Stimulated activated memory B cell treated with anti-CD40 and anti-IgM and Interleukin-4, amounts not matched to agents 10 μg/mL and 1 μg/mL and 100 μg/mL, for 72 hours (primary cell): ENCODE measurements at regions not wholly inside any gene's neighbourhood (a gene's known extent, or its start where the extent isn't known, plus 50 kb on each side); places are given as distances from the start of the nearest gene placed in this dataset.

Experiments
- ATAC-seq: fragments of 150-1000 bp; cut with Tn5 transposase; 2 replicates; pipeline ENCODE4 v1.10.0; 2021
- H3K27ac Mint-ChIP-seq: one replicate; pipeline ENCODE4 v1.8.0; 2022; ENCODE audit warnings: mild to moderate bottlenecking, mixed read lengths
- H3K27me3 Mint-ChIP-seq: one replicate; pipeline ENCODE4 v1.8.0; 2022; ENCODE audit warnings: mixed read lengths
- H3K36me3 Mint-ChIP-seq: one replicate; pipeline ENCODE4 v1.8.0; 2022; ENCODE audit warnings: mixed read lengths
- H3K4me1 Mint-ChIP-seq: one replicate; pipeline ENCODE4 v1.8.0; 2022; ENCODE audit warnings: mixed read lengths
- H3K4me3 Mint-ChIP-seq: one replicate; pipeline ENCODE4 v1.8.0; 2022; ENCODE audit warnings: mild to moderate bottlenecking, moderate library complexity, mixed read lengths
- H3K9me3 Mint-ChIP-seq: one replicate; pipeline ENCODE4 v1.8.0; 2022; ENCODE audit warnings: mixed read lengths

DNA sequence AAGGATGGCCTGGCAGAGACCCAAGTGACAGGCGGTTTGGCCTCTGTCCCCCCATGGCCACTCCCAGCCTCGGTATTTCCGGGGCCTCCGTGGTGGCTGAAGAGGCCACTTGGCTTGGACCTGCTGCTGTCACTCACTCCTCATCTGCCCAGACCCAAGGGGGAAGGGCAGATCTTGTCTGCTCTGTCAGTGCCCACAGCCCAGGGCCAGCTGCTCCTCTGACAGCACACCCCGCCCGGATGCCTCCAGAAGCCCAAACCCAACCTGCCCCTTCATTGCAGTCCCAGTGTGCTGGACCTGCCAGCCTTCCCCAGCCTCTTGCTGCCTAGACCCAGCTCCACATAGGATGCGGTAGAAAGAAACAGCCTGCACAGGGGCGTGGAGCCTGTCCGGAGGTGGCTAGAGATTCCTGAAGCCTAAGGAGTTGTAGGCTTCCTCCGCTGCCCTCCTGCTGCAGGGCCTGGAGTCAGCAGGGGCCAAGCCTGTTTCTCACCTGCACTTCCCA, 52.0 kb downstream of the MAGEF1 start:
- no peaks in the 10 kb centered on the region for H3K9me3 Mint-ChIP-seq
- no peak overlapping the region for H3K27ac Mint-ChIP-seq
- H3K4me1 Mint-ChIP-seq = peaks cover 35% of the 10 kb centered on the region
- no peaks in the 10 kb centered on the region for H3K36me3 Mint-ChIP-seq
- no peak overlapping the region for H3K4me3 Mint-ChIP-seq
- no peak for ATAC-seq
- peaks cover 9% of the 10 kb centered on the region for H3K27me3 Mint-ChIP-seq

DNA sequence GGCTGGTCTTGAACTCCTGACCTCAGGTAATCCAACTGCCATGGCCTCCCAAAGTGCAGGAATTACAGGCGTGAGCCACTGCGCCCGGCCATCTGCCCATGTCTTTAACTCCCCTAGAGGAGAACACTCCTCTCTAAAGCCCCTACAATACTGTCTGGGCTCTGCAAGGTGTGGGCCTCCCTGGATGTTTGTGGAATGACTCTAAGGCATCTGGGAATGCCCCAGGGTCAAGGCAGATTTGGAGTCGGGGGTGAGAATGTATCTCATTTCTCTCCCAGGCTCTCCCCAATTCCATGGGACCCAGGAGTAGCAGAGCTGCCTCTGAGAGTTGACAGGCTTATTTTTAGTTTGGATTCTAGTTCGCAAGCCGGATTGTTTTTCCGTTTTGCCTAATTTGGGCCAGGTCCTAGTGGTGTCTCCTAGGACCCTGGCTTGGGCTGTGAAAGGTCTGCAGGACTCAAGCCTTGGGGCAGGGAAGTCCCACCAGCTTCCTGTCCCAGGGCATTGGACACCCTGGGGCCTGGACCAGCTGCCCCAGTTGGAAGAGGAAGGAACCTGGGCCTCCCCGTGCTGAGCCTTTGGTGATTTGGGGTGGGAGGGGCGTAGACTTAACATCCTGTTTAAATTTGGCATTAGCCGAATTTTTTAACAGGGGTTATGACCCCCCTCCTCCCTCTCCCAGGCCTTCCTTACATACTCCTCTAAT, 53.5 kb downstream of the MAGEF1 start:
- peaks cover 5% of the 10 kb centered on the region for H3K36me3 Mint-ChIP-seq
- peaks cover 9% of the 10 kb centered on the region for H3K27me3 Mint-ChIP-seq
- H3K4me3 Mint-ChIP-seq = no peak overlapping the region

DNA sequence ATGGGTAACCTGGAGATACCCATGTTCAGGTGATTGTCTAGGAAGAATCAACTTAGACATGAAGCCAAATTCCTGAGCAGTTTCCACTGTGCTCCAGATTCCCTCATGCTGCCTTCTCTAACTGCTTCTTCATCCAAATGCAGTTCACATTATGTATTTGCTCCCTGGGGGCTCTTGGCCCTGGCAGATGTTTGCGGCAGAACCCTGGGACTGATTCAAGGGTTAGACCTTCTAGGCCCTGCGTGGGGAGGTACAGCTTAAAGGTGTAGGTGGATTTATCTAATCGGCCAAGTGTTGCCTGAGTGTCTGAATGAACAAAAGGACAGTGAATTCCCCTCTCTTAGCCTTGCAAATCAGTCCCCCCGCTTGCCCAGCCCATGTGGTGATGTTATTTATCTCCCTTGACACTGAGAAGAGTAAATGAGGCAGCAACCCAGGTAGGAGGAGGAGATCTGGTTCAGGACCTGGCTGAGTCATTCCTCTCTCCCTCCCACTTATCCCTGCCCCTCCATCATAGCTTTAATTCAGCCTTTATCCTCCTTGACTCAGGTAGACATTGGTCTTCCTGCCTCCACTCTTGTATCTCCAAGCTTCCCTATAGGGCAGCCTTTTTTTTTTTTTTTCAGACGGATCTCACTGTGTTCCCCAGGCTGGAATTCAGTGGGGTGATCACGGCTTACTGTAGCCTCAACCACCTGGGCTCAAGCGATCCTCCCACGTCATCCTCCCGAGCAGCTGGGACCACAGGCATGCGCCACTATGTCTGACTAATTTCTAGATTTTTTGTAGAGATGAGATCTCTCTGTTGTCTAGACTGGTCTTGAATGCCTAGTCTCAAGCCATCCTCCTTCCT, 54.8 kb downstream of the MAGEF1 start:
- Mint-ChIP-seq H3K4me1 (peaks cover 20% of the 10 kb centered on the region), H3K4me3 (peak overlapping the region; percentile 47), H3K9me3 (peaks cover 3% of the 10 kb centered on the region), H3K27me3 (peaks cover 9% of the 10 kb centered on the region), H3K36me3 (peaks cover 5% of the 10 kb centered on the region), H3K27ac (peak overlapping the region; percentile 90)
- ATAC-seq = peak; percentile 88

More for the DNA sequence above, 53.5 kb downstream of the MAGEF1 start:
- H3K9me3 Mint-ChIP-seq = peaks cover 3% of the 10 kb centered on the region
- H3K4me1 Mint-ChIP-seq = peaks cover 20% of the 10 kb centered on the region
- peak overlapping the region; percentile 90 for H3K27ac Mint-ChIP-seq
- ATAC-seq = no peak

DNA sequence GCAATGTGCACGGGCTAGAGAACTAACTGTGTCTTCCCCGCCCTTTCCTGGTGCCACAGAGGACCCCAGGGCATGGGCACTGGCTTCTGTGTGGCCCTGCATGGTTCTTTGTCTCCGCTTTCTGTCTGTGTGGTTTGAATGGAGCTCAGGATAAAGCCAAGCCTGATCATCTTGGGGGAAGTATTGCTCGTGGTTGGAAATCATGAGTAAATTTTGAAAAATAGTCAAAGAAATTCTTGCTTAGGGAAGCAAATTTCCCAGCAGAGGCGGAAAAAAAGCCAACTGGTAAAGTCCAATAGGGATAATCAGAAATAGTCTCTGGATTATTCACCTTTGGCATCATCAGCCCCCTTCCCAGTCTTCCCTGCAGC, 55.4 kb downstream of the MAGEF1 start:
- peaks cover 9% of the 10 kb centered on the region for H3K27me3 Mint-ChIP-seq
- H3K4me3 Mint-ChIP-seq = no peak overlapping the region
- peaks cover 3% of the 10 kb centered on the region for H3K9me3 Mint-ChIP-seq
- no peak for ATAC-seq
- H3K4me1 Mint-ChIP-seq = peaks cover 20% of the 10 kb centered on the region
- peaks cover 5% of the 10 kb centered on the region for H3K36me3 Mint-ChIP-seq
- peak overlapping the region; percentile 90 for H3K27ac Mint-ChIP-seq

DNA sequence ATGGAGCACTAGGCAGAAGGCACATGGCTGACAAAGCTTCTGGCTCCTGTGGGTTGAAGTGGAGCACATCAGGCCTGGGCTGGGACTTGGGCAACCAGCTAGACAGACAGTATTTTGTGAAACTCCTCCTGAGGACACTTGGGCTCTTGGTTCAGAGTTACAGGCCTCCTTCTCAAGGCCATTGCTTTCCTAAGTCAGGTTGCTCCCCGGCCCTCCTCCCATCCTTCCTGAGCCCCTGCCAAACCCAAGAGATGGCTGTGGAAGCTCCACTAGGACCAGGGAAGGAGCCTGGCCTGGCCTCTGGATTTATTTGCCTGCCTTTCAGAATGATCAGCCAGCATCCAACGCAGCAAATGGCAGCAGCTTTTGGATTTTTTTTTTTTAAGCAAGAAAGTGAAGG, 56.3 kb downstream of the MAGEF1 start:
- H3K4me1 Mint-ChIP-seq = peaks cover 20% of the 10 kb centered on the region
- no peak overlapping the region for H3K4me3 Mint-ChIP-seq
- peaks cover 5% of the 10 kb centered on the region for H3K36me3 Mint-ChIP-seq
- H3K27ac Mint-ChIP-seq = no peak overlapping the region
- no peak for ATAC-seq
- H3K9me3 Mint-ChIP-seq = peaks cover 3% of the 10 kb centered on the region
- peaks cover 9% of the 10 kb centered on the region for H3K27me3 Mint-ChIP-seq

DNA sequence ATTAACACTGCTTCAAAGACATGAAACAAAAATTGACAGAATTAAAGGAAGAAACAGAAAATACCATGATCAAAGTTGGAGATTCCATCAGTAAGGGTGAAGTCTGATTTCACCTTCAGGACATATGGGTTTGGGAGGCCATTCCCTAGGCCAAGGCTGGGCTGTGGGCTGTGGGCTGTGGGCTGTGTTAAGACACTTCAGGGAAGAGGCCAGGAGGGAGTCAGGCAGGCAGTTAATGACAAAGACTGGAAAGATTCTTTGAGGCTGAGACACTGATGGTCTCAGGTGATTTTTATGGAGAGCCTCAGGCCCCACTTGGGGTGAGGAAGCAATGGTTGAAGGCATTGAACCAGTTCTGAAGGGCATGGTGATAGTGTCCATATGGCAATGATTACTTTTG, 57.5 kb downstream of the MAGEF1 start:
- Mint-ChIP-seq H3K36me3 (peaks cover 5% of the 10 kb centered on the region), H3K4me3 (no peak overlapping the region), H3K4me1 (peaks cover 20% of the 10 kb centered on the region), H3K27ac (no peak overlapping the region), H3K9me3 (peaks cover 3% of the 10 kb centered on the region), H3K27me3 (peaks cover 9% of the 10 kb centered on the region)
- ATAC-seq = no peak

DNA sequence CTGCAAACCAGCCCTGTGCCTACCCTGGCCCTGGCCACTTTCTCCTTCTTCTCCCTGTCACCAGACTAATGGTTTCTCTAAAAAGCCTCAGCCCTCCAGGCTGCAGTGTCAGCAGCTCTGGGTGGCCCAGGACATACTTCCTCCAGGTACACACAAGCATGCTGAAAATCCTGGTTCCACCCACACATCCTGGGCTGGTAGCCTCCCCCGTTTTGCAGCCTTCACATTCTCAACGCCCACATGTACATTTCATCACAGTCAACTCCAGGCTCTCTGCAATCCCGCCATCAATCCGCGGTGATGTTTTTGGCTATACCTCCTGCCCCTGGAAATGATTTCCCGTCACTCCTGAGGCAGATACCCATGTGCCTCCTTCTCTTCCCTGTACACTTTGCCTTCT, 59.4 kb downstream of the MAGEF1 start:
- H3K36me3 Mint-ChIP-seq = peaks cover 5% of the 10 kb centered on the region
- no peak overlapping the region for H3K27ac Mint-ChIP-seq
- H3K4me1 Mint-ChIP-seq = peaks cover 11% of the 10 kb centered on the region
- H3K27me3 Mint-ChIP-seq = peaks cover 8% of the 10 kb centered on the region
- no peak for ATAC-seq
- no peak overlapping the region for H3K4me3 Mint-ChIP-seq
- peaks cover 3% of the 10 kb centered on the region for H3K9me3 Mint-ChIP-seq

DNA sequence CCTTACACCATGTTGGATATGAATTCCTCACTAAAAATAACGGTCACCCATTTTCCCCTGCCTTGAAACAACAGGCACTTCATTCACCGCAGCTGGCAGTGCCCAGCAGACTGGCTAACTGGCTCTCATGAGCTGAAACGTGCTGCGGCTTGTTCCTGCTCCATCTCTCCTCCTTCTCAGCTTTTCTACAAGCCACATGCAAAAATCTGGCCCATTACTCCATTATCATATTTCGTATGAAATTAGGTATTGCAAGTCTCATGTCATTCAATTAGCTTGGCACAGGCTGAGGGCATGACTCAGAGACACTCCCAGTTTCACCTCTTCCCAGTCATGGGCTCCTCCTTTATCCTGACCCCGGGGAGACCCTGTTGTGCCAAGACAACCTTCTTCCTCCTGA, 60.0 kb downstream of the MAGEF1 start:
- Mint-ChIP-seq H3K27ac (no peak overlapping the region), H3K4me1 (peaks cover 5% of the 10 kb centered on the region), H3K36me3 (peaks cover 5% of the 10 kb centered on the region), H3K9me3 (peaks cover 3% of the 10 kb centered on the region), H3K4me3 (no peak overlapping the region), H3K27me3 (peaks cover 10% of the 10 kb centered on the region)
- ATAC-seq = no peak

DNA sequence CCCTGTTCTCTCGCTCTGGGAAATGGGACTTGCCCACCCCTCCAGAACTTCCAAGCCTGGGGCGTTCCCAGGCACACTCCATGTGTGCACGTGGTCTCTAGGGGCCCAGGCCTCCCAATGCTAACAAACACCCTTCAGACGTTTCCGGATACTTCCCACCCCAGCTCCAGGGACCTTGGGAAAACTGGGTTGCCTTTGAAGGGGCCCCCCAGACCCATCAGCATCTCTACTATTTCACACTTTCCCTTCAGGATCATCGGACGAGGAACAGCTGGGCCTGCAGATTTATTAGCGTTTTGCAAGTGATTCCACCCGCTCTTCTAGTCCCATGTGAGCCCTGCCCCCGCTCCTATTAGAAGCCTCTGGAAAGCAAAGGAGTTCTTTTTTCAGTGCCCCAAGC, 63.2 kb downstream of the MAGEF1 start:
- H3K9me3 Mint-ChIP-seq = no peaks in the 10 kb centered on the region
- H3K27ac Mint-ChIP-seq = no peak overlapping the region
- H3K4me3 Mint-ChIP-seq = no peak overlapping the region
- H3K4me1 Mint-ChIP-seq = no peaks in the 10 kb centered on the region
- peaks cover 34% of the 10 kb centered on the region for H3K27me3 Mint-ChIP-seq
- H3K36me3 Mint-ChIP-seq = peaks cover 5% of the 10 kb centered on the region
- no peak for ATAC-seq

DNA sequence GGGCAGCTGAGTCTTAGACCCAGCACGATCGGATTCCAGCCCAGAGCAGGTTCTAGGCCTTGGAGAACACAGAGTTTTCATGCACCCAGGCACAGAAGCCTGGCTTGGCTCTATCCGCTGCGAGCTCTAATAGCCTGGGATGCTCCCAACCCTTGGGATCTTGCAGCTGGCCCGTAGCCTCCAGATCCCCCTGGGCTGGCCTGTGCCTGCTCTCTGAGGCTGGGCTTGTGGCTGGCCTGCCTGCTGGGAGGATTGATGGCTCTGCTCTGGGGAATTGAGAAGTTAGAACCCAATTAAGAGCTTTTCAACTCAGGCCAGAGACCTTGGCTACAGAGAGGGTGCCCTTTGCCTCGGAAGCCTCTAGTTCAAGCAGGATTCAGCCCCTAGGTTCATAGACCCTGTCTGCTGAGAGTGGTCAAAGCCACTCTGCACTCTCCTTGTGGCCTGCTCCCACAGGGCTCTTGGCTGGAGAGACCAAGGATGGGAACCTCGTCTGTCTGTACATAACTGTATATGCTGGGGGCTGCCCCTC, 64.4 kb downstream of the MAGEF1 start:
- H3K36me3 Mint-ChIP-seq = peaks cover 5% of the 10 kb centered on the region
- no peaks in the 10 kb centered on the region for H3K9me3 Mint-ChIP-seq
- H3K27me3 Mint-ChIP-seq = peaks cover 34% of the 10 kb centered on the region
- no peak for ATAC-seq
- no peaks in the 10 kb centered on the region for H3K4me1 Mint-ChIP-seq
- H3K27ac Mint-ChIP-seq = no peak overlapping the region
- H3K4me3 Mint-ChIP-seq = no peak overlapping the region

DNA sequence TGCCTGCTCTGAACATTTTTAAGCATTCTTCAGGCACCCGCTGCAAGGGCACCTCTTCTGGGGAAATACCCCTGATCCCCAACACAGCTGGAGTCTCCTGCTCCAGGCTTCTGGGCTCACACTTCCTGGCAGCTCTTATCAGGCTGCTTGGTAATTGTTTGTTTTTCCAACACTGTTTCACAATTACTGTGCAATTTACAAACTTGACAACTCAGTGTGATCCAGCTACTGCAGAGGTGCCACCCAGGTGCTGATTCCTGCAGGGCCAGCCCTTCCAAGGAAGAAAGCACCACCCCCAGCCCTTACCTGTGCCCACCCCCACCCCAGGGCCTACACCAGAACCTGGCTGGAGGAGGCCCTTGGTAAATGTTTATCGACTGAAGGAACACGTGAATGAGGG, 66.5 kb downstream of the MAGEF1 start:
- H3K27me3 Mint-ChIP-seq = peaks cover 34% of the 10 kb centered on the region
- no peak overlapping the region for H3K4me3 Mint-ChIP-seq
- no peak for ATAC-seq
- no peaks in the 10 kb centered on the region for H3K4me1 Mint-ChIP-seq
- peaks cover 5% of the 10 kb centered on the region for H3K36me3 Mint-ChIP-seq
- no peak overlapping the region for H3K27ac Mint-ChIP-seq
- no peaks in the 10 kb centered on the region for H3K9me3 Mint-ChIP-seq

DNA sequence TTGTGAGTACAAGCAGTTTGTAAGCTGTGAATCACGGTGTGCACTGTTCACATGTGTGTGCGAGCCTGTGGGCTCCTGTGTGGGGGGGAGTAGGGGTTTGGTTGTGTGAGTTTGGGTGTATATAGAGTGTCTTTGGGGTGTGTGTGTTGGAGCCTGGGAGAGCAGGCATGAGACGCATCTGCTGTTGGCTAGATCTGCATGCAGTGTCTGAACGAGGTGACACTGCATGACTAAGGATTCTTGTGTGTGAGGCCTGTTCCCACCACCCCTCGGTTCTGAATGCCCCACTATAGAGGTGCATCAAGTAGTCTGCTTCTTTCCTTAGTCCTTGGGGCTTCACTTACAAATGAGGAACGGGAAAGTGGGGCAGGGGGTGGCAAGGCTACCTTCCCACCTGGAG, 68.4 kb downstream of the MAGEF1 start:
- ATAC-seq = no peak
- no peak overlapping the region for H3K4me3 Mint-ChIP-seq
- H3K9me3 Mint-ChIP-seq = no peaks in the 10 kb centered on the region
- H3K4me1 Mint-ChIP-seq = no peaks in the 10 kb centered on the region
- H3K36me3 Mint-ChIP-seq = peaks cover 5% of the 10 kb centered on the region
- H3K27me3 Mint-ChIP-seq = peaks cover 26% of the 10 kb centered on the region
- no peak overlapping the region for H3K27ac Mint-ChIP-seq

DNA sequence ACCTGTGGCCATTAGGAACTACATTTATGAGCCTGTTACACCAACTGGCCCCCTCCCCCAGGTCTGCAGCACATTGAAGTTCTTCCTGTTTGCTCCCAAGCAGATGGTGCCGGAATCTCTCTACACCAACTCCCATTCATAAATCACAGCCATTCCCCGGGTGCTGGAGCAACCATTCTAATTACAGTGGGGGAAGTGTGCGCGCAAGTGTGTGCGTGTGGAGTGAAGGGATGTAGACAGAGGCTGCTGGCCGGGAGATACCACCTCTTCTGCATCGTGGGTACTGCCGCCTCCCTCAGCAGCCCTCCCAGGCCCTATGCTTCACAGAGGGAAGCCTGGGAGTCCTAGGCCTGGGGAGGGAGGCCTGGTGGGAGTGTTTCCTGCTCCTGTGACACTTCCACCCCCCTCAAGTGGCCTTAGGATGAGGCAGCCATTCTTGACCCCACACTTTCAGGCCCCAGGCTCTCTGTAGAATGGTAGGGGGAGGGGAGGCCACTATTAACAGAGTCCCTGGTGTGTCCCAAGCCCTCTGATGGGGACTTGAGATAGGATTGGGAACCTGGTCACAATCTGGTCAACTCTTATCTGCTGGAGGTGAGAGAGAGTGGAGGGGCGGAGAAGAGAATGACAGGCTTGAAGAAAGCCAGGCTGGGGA, 69.1 kb downstream of the MAGEF1 start:
- H3K9me3 Mint-ChIP-seq = no peaks in the 10 kb centered on the region
- H3K27ac Mint-ChIP-seq = no peak overlapping the region
- peaks cover 5% of the 10 kb centered on the region for H3K36me3 Mint-ChIP-seq
- no peak overlapping the region for H3K4me3 Mint-ChIP-seq
- ATAC-seq = no peak
- H3K27me3 Mint-ChIP-seq = peaks cover 26% of the 10 kb centered on the region
- no peaks in the 10 kb centered on the region for H3K4me1 Mint-ChIP-seq

DNA sequence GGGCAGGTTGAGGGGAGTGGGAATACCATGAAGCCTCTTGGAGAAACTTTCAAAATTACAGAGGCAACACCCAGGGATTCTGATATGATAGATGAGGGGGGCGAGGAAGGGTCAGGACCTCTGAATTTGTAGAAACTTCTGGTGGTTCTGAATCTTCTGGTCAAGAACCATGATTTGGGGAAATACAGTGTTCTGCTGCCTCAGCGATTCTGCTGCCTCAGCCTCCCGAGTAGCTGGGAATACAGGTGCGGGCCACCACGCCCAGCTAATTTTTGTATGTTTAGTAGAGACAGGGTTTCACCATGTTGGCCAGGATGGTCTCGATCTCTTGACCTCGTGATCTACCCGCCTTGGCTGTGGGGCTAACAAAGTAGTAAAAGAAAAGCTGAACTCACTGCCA, 70.4 kb downstream of the MAGEF1 start:
- Mint-ChIP-seq H3K4me3 (no peak overlapping the region), H3K4me1 (no peaks in the 10 kb centered on the region), H3K27ac (no peak overlapping the region), H3K36me3 (peaks cover under 1% of the 10 kb centered on the region), H3K27me3 (peaks cover 20% of the 10 kb centered on the region), H3K9me3 (no peaks in the 10 kb centered on the region)
- no peak for ATAC-seq

DNA sequence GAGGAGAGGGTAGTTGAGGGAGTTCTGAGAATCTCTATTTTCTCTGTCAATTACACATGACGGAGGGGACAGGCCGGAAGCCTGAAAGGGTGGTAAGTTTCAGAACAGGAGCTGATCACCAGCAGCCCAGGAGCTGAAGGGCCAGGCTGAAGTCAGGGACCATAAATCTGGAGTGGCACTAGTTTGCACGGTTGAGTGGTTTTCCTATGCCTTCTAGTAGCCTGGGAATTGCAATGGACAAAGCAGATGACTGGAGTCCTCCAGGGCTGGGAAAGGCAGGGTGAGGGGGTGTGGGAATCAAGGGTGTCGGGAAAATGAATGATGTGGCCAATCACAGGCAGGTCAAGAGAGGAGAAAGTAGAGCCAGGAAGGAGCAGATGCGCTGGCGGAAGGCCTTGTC, 72.5 kb downstream of the MAGEF1 start:
- Mint-ChIP-seq H3K4me1 (no peaks in the 10 kb centered on the region), H3K9me3 (no peaks in the 10 kb centered on the region), H3K4me3 (no peak overlapping the region), H3K27me3 (peaks cover 21% of the 10 kb centered on the region), H3K36me3 (no peaks in the 10 kb centered on the region), H3K27ac (no peak overlapping the region)
- no peak for ATAC-seq
